ENCODE measurements at regions not wholly inside any gene's neighbourhood (a gene's known extent, or its start where the extent isn't known, plus 50 kb on each side); places are given as distances from the start of the nearest gene placed in this dataset.

- TF ChIP-seq ZBTB21 (CRISPR knock-in tag; IDR thresholded peaks at IDR 0.05; ENCODE audit: borderline replicate concordance) (no peak), ATF1 (CRISPR knock-in tag; IDR thresholded peaks at IDR 0.05) (no peak), USF2 (CRISPR knock-in tag; IDR thresholded peaks at IDR 0.05) (no peak), IRF1 (CRISPR knock-in tag; IDR thresholded peaks at IDR 0.05) (no peak), ELF4 (CRISPR knock-in tag; IDR thresholded peaks at IDR 0.05; ENCODE audit: low read depth) (no peak), FOXK1 (CRISPR knock-in tag; IDR thresholded peaks at IDR 0.05) (no peak), CTCF (IDR thresholded peaks at IDR 0.05) (no peak), CBFB (CRISPR knock-in tag; IDR thresholded peaks at IDR 0.05; ENCODE audit: low read depth) (no peak), ZBTB43 (CRISPR knock-in tag; IDR thresholded peaks at IDR 0.05) (no peak), SMAD3 (CRISPR knock-in tag; IDR thresholded peaks at IDR 0.05; ENCODE audit: borderline replicate concordance) (no peak), OVOL2 (CRISPR knock-in tag; IDR thresholded peaks at IDR 0.05; ENCODE audit: borderline replicate concordance) (no peak), PRDM15 (CRISPR knock-in tag; IDR thresholded peaks at IDR 0.05) (no peak), FOXP4 (CRISPR knock-in tag; IDR thresholded peaks at IDR 0.05) (no peak)
These were observed 416.1 kb upstream of the CTNND2 start for GRCh38 chr5:12320331-12320730.

Data from WTC11 (cell line).